ENCODE measurements at regions not wholly inside any gene's neighbourhood (a gene's known extent, or its start where the extent isn't known, plus 50 kb on each side); places are given as distances from the start of the nearest gene placed in this dataset.

- no peak for TF ChIP-seq CTCF (conservative IDR thresholded peaks at IDR 0.05; ENCODE audit: low read depth, low read length)
- TF ChIP-seq USF2 (IDR thresholded peaks at IDR 0.05; ENCODE audit: low read depth, low read length), result no peak
Observed at GRCh38 chr4:11228530-11228929, 200.2 kb downstream of the HS3ST1 start.

All from IMR-90 (cell line).